HL-60 (cell line): ENCODE measurements at regions not wholly inside any gene's neighbourhood (a gene's known extent, or its start where the extent isn't known, plus 50 kb on each side); places are given as distances from the start of the nearest gene placed in this dataset.
"Not testable (repeated sequence)": the region's sequence is repeated elsewhere in the genome, so short reads cannot be mapped to it uniquely, and the experiment has no call there.

Experiments
- DNase-seq, 2 experiments: peaks; one replicate each; pipeline ENCODE4 v3.0.0-alpha.2; 2010 to 2020; ENCODE audit warnings: low read depth in 1 of 2, low spot score in 1 of 2
- H3K27ac ChIP-seq: fragments of 250-450 bp; sonication (Bioruptor Pico); replicated peaks from 2 replicates; pipeline ENCODE4 v1.5.1; 2020; ENCODE audit warnings: mild to moderate bottlenecking, moderate library complexity
- H3K27me3 ChIP-seq: fragments of 250-450 bp; sonication (Bioruptor Pico); 2 replicates; pipeline ENCODE4 v1.5.1; 2021; ENCODE audit warnings: mild to moderate bottlenecking, moderate library complexity; ENCODE audit not compliant: insufficient read depth, poor library complexity, severe bottlenecking
- H3K4me3 ChIP-seq: replicated peaks from 2 replicates; pipeline ENCODE4 v1.5.1; 2011; ENCODE audit warnings: mild to moderate bottlenecking, control low read depth, low read length; ENCODE audit not compliant: insufficient read depth
- SPI1 ChIP-seq: IDR thresholded peaks from 2 replicates; pipeline ENCODE4 v1.6.1; 2012; ENCODE audit warnings: low read depth, mild to moderate bottlenecking, borderline replicate concordance

- H3K27me3 ChIP-seq, H3K4me3 ChIP-seq, DNase-seq, H3K27ac ChIP-seq: not testable (repeated sequence)
Observed at GRCh38 chr18:12179029-12179428, 75.1 kb upstream of the CIDEA start.

GRCh38 chr18:12179697-12180577 is 74.2 kb upstream of the CIDEA start:
- H3K27me3 ChIP-seq, DNase-seq, H3K4me3 ChIP-seq, H3K27ac ChIP-seq: not testable (repeated sequence)

- not testable (repeated sequence) for H3K27ac ChIP-seq, DNase-seq, H3K27me3 ChIP-seq, H3K4me3 ChIP-seq
Observed at GRCh38 chr18:12198797-12199196, 55.4 kb upstream of the CIDEA start.

- DNase-seq: peak in 1 of 2 experiments; percentile 49
- not testable (repeated sequence) for H3K4me3 ChIP-seq, H3K27ac ChIP-seq, H3K27me3 ChIP-seq
- peak; percentile 45; the same call in 1 of the 2 replicates for TF ChIP-seq SPI1
Observed at GRCh38 chr18:12200186-12200585, 54.0 kb upstream of the CIDEA start.
